A549 (cell line): ENCODE measurements at regions not wholly inside any gene's neighbourhood (a gene's known extent, or its start where the extent isn't known, plus 50 kb on each side); places are given as distances from the start of the nearest gene placed in this dataset.

Experiments
- ATAC-seq, 2 experiments: fragments of 200-7000 bp in 1 of 2; fragments of >200 bp in 1 of 2; cut with Nextera tagmentation in 1 of 2; cut with Tn5 transposase in 1 of 2; 3 replicates each; pipeline versions ENCODE4 v1.8.0 to v1.9.1; 2018 to 2020; ENCODE audit warnings: mild to moderate bottlenecking in 1 of 2, moderate library complexity in 1 of 2
- CTCF ChIA-PET: fragments of 300-600 bp; sonication (Branson Sonifier 250); formaldehyde crosslinking; extraction: SDS; loops from one replicate; lab custom pipeline; 2021; ENCODE audit warnings: antibody characterized with exemption, inconsistent platforms; lab: Yijun Ruan, JAX
- POLR2A ChIA-PET: fragments of 350-600 bp; formaldehyde crosslinking; extraction: SDS; loops from one replicate; lab custom pipeline; 2021; ENCODE audit warnings: antibody characterized with exemption, inconsistent platforms; lab: Yijun Ruan, JAX
- DNase-seq, 2 experiments: peaks; one replicate each; pipeline versions ENCODE4 v3.0.0 to v3.0.0-alpha.2; 2011 to 2016; ENCODE audit warnings: low read depth in 1 of 2, low spot score in 1 of 2
- FAIRE-seq: peaks from 2 replicates; lab custom pipeline; 2011; peaks lifted over from hg19 to GRCh38; lab: Jason Lieb, UNC
- H3K27ac ChIP-seq, 2 experiments: fragments of >200 bp; sonication (Bioruptor Twin); formaldehyde crosslinking; 3 replicates each; pipeline ENCODE4 v1.5.1; 2016 to 2017
- H3K4me1 ChIP-seq: fragments of >200 bp; sonication (Bioruptor Twin); formaldehyde crosslinking; 3 replicates; pipeline ENCODE4 v1.6.1; 2016
- H3K4me2 ChIP-seq: fragments of >200 bp; sonication (Bioruptor Twin); formaldehyde crosslinking; 3 replicates; pipeline ENCODE4 v1.6.1; 2016
- H3K4me3 ChIP-seq: fragments of >200 bp; sonication (Bioruptor Twin); formaldehyde crosslinking; 3 replicates; pipeline ENCODE4 v1.5.1; 2016
- H3K9me3 ChIP-seq: fragments of >200 bp; sonication (Bioruptor Twin); formaldehyde crosslinking; 3 replicates; pipeline ENCODE4 v1.6.1; 2016
- BHLHE40 ChIP-seq: IDR thresholded peaks from 2 replicates; pipeline ENCODE4 v1.6.1; 2012; ENCODE audit warnings: low read depth, low read length, inconsistent platforms
- CEBPB ChIP-seq, 2 experiments: fragments of >200 bp in 1 of 2; sonication (Bioruptor Twin) in 1 of 2; formaldehyde crosslinking in 1 of 2; IDR thresholded peaks; 2 replicates each; pipeline ENCODE4 v1.6.1; 2012 to 2016
- EHF ChIP-seq: fragments of 250-450 bp; sonication (Bioruptor Pico); IDR thresholded peaks from 2 replicates; pipeline ENCODE4 v1.5.0; 2020; ENCODE audit warnings: mild to moderate bottlenecking
- EHMT2 ChIP-seq: fragments of 200-600 bp; sonication (generic); IDR thresholded peaks from 2 replicates; pipeline ENCODE4 v1.6.1; 2016; ENCODE audit warnings: antibody characterized with exemption, low read depth, mild to moderate bottlenecking, moderate library complexity
- ESRRA ChIP-seq: fragments of 150-350 bp; IDR thresholded peaks from 2 replicates; pipeline ENCODE4 v1.6.1; 2014; ENCODE audit warnings: mild to moderate bottlenecking, low read length, borderline replicate concordance
- FOXS1 ChIP-seq: fragments of 250-450 bp; sonication (Bioruptor Pico); IDR thresholded peaks from 2 replicates; pipeline ENCODE4 v1.5.0; 2020; ENCODE audit warnings: mild to moderate bottlenecking, moderate library complexity
- GATA3 ChIP-seq: IDR thresholded peaks from 2 replicates; pipeline ENCODE4 v1.6.1; 2012; ENCODE audit warnings: borderline replicate concordance
- KDM1A ChIP-seq: fragments of 200-600 bp; sonication (generic); IDR thresholded peaks from 2 replicates; pipeline ENCODE4 v1.6.1; 2016; ENCODE audit warnings: low read depth, mild to moderate bottlenecking
- MYC ChIP-seq: IDR thresholded peaks from 2 replicates; pipeline ENCODE4 v1.6.1; 2012; ENCODE audit warnings: mild to moderate bottlenecking, inconsistent platforms, low read length, improper control_type of control experiment, borderline replicate concordance
- NPAS2 ChIP-seq: fragments of 250-450 bp; sonication (Bioruptor Pico); IDR thresholded peaks from 2 replicates; pipeline ENCODE4 v1.8.0; 2022; ENCODE audit warnings: mild to moderate bottlenecking, moderate library complexity, borderline replicate concordance
- PHF8 ChIP-seq: fragments of 200-600 bp; sonication (generic); IDR thresholded peaks from 2 replicates; pipeline ENCODE4 v1.6.1; 2016; ENCODE audit warnings: low read depth, mild to moderate bottlenecking, antibody characterized with exemption, moderate library complexity, borderline replicate concordance
- RAD21 ChIP-seq, 2 experiments: fragments of >200 bp in 1 of 2; sonication (Bioruptor Twin) in 1 of 2; formaldehyde crosslinking in 1 of 2; IDR thresholded peaks in 1 of 2; conservative IDR thresholded peaks in 1 of 2; 2 replicates in 1 of 2; 3 replicates in 1 of 2; pipeline ENCODE4 v1.6.1; 2012 to 2018; ENCODE audit warnings: inconsistent platforms in 1 of 2
- RCOR1 ChIP-seq: fragments of 150-350 bp; IDR thresholded peaks from 2 replicates; pipeline ENCODE4 v1.6.1; 2014; ENCODE audit warnings: antibody characterized with exemption, low read length, low read depth
- SREBF2 ChIP-seq: fragments of 450-650 bp; IDR thresholded peaks from 2 replicates; pipeline ENCODE4 v1.6.1; 2014; ENCODE audit warnings: mild to moderate bottlenecking, moderate library complexity
- ZC3H11A ChIP-seq: fragments of 450-650 bp; IDR thresholded peaks from 2 replicates; pipeline ENCODE4 v1.6.1; 2014; ENCODE audit warnings: antibody characterized with exemption, mild to moderate bottlenecking
- ZNF302 ChIP-seq: fragments of 250-450 bp; sonication (Bioruptor Pico); IDR thresholded peaks from 2 replicates; pipeline ENCODE4 v1.9.0; 2021; ENCODE audit warnings: inconsistent platforms, mild to moderate bottlenecking, moderate library complexity
- WGBS: methylation state at CpG from one replicate; pipeline ENCODE4 v1.1.6; 2017; ENCODE audit errors: missing lambda C conversion rate; 5-methylcytosine and 5-hydroxymethylcytosine counted together
- TF ChIP-seq, protein P1 (sequence below): fragments of 250-450 bp; sonication (Bioruptor Pico); IDR thresholded peaks from 2 replicates; pipeline ENCODE4 v1.5.0; 2020; ENCODE audit warnings: low read depth, mild to moderate bottlenecking, moderate library complexity

DNA sequence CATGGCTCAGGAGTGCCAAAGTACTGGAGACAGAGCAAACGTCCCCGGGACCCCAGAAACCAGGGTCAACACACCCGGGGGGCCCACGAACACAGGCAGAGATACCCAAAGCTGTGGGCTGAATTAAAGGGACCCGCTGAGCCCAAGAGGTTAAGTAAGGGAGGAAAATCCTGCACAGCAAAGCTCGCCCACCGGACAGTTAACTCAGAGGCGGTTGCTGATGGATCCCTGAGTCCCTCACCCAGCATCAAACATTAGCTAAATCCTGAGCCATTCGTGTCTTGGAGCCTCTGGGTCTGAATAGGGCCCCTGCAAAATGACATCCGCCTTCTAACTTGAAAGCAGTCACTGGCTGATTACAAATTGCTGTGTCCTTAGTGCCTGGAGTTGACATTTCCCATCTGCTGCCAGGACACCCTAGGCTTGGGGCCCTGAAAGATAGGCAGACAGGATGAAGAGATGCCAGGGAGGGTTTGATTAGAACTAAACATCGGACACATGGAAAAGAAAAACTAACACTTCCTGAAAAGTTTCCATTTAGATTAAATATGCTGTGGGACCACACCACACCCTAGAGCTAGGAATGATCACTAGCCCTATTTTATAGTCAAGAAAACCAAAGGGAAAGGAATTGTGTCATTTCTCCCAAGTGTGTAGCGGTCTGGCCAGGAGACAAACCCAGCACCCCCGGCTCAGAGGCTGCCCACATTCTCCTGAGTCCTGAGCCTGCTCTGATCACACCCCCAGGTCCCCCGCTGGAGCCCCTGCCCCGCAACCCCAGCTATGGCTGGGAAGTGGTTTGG, 239.3 kb downstream of the NPHP4 start:
- no peaks in the 10 kb centered on the region for H3K9me3 ChIP-seq
- ChIA-PET POLR2A (no interaction called here), CTCF (interaction anchor here (0.8 to 1.6 kb wide), 3 partner anchors 11 to 244 kb away, joined by 3 to 6 read pairs (median 4); no protein-coding TSS in a partner anchor)
- DNase-seq, result no peak
- 32% methylated on average over 13 of the region's 15 CpGs for whole genome bisulfite sequencing
- H3K27ac ChIP-seq, result no peak overlapping the region
- H3K4me1 ChIP-seq, result no peaks in the 10 kb centered on the region
- TF ChIP-seq BHLHE40 (no peak), ZNF302 (CRISPR knock-in tag) (no peak), EHMT2 (no peak), MYC (no peak), ZC3H11A (no peak), CEBPB (IDR thresholded peaks at IDR 0.05) (no peak), EHF (CRISPR knock-in tag) (no peak), RCOR1 (no peak), FOXS1 (CRISPR knock-in tag) (no peak), NPAS2 (CRISPR knock-in tag) (no peak)
- TF ChIP-seq, protein P1, sequence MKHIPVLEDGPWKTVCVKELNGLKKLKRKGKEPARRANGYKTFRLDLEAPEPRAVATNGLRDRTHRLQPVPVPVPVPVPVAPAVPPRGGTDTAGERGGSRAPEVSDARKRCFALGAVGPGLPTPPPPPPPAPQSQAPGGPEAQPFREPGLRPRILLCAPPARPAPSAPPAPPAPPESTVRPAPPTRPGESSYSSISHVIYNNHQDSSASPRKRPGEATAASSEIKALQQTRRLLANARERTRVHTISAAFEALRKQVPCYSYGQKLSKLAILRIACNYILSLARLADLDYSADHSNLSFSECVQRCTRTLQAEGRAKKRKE (CRISPR knock-in tag), result no peak
- TF ChIP-seq, all 56 proteins: peak for 0
- no peak overlapping the region for H3K4me2 ChIP-seq
- ATAC-seq (no peak), FAIRE-seq (no peak)
- H3K4me3 ChIP-seq, result no peak overlapping the region

- WGBS, result 63% methylated on average over 12 of the region's 14 CpGs
- no peak overlapping the region for H3K4me3 ChIP-seq
- ChIA-PET CTCF (interaction anchor here (0.8 to 1.6 kb wide), 4 partner anchors 9 to 243 kb away, joined by 3 to 6 read pairs (median 4); no protein-coding TSS in a partner anchor), POLR2A (no interaction called here)
- ATAC-seq (no peak), DNase-seq (no peak), FAIRE-seq (no peak)
- H3K4me1 ChIP-seq, result no peaks in the 10 kb centered on the region
- no peaks in the 10 kb centered on the region for H3K9me3 ChIP-seq
- TF ChIP-seq RAD21 (conservative IDR thresholded peaks at IDR 0.05 in 1 of 2, IDR thresholded peaks at IDR 0.05 in 1 of 2), result 0 out of 5 replicates have a peak, but pooled peaks of 1 of the 2 experiments have one; percentile 7
- no peak for TF ChIP-seq GATA3
- no peak for TF ChIP-seq MYC
- TF ChIP-seq ZC3H11A, result no peak
- no peak for TF ChIP-seq SREBF2
- TF ChIP-seq CEBPB (IDR thresholded peaks at IDR 0.05), result no peak
- no peak for TF ChIP-seq ESRRA
- TF ChIP-seq KDM1A, result no peak
- H3K27ac ChIP-seq, result no peak overlapping the region
- no peak overlapping the region for H3K4me2 ChIP-seq
Observed at GRCh38 chr1:5751833-5752745, 240.1 kb downstream of the NPHP4 start.

GRCh38 chr1:5751163-5751540, 241.1 kb downstream of the NPHP4 start:
- no peak for FAIRE-seq
- TF ChIP-seq PHF8, result no peak
- H3K27ac ChIP-seq, result no peak overlapping the region
- no peaks in the 10 kb centered on the region for H3K4me1 ChIP-seq
- no peak for ATAC-seq
- 84% methylated on average over 9 of the region's 11 CpGs for WGBS
- no peak overlapping the region for H3K4me3 ChIP-seq
- CTCF ChIA-PET, result no interaction called here
- no peak overlapping the region for H3K4me2 ChIP-seq
- no peak for DNase-seq
- no peaks in the 10 kb centered on the region for H3K9me3 ChIP-seq
- POLR2A ChIA-PET, result no interaction called here
